ENCODE measurements at regions not wholly inside any gene's neighbourhood (a gene's known extent, or its start where the extent isn't known, plus 50 kb on each side); places are given as distances from the start of the nearest gene placed in this dataset.

DNA sequence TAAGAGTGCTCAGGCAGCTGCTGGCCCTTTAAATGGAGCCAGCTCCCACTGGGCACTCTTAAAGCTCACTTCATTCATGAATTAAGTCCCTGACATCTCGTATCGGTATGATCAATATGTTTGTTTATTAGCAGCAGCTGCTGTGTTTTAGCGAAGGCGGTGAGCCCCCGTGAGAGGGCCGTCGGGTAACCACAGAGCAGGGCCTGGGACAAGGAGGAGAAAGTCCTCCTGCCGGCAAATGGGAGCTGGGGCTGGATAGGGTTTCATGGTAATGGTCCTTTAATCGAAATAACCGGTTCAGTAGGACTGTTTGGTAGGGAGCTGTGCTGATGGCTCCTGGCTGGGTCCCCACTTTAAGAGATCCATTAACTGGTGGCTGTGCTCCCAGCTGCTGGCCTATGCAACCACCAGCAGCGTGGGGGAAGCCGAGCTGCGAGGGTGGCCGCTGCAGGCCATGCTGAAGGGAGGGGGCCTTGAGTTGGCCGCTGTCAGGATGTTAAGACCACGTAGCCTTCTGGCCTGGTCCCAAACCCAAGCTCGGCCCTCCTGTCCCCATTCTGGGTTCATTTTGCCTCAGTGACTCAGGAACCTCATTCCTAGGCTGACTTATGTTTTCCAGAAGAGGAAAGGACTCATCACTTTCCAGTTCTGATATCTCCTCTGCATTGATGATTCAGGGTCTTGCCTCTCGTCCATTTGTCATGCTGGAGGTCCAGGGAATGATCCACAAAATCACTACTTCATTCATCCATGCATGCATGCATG lies 67.6 kb upstream of the NTRK3 start:
- Histone ChIP-seq H3K4me1 (ENCODE audit: insufficient read depth, low read length, poor library complexity, severe bottlenecking) (peaks cover 7% of the 10 kb centered on the region), H3K4me2 (ENCODE audit: low read depth, low read length, poor library complexity, severe bottlenecking) (no peak overlapping the region), H3K36me3 (ENCODE audit: insufficient read depth, low read length) (no peaks in the 10 kb centered on the region), H3K27me3 (ENCODE audit: insufficient read depth, low read length, poor library complexity, severe bottlenecking) (no peaks in the 10 kb centered on the region), H4K20me1 (ENCODE audit: insufficient read depth, low read length, poor library complexity, severe bottlenecking) (no peaks in the 10 kb centered on the region), H3K9me3 (ENCODE audit: insufficient read depth, low read depth, low read length) (no peaks in the 10 kb centered on the region), H3K9me2 (replicated peaks; ENCODE audit: low read depth, low read length) (no peaks in the 10 kb centered on the region), H3K79me2 (ENCODE audit: insufficient read depth, low read length) (no peaks in the 10 kb centered on the region), H2AFZ (ENCODE audit: low read length) (no peak overlapping the region), H3K9ac (ENCODE audit: low read depth, low read length, poor library complexity, severe bottlenecking) (no peak overlapping the region), H3K4me3 (ENCODE audit: low read length, poor library complexity, severe bottlenecking) (no peak overlapping the region), H3F3A (ENCODE audit: low read depth) (no peaks in the 10 kb centered on the region)
- TF ChIP-seq EZH2phosphoT487 (IDR thresholded peaks at IDR 0.05; ENCODE audit: borderline replicate concordance) = no peak
- TF ChIP-seq, protein P1, sequence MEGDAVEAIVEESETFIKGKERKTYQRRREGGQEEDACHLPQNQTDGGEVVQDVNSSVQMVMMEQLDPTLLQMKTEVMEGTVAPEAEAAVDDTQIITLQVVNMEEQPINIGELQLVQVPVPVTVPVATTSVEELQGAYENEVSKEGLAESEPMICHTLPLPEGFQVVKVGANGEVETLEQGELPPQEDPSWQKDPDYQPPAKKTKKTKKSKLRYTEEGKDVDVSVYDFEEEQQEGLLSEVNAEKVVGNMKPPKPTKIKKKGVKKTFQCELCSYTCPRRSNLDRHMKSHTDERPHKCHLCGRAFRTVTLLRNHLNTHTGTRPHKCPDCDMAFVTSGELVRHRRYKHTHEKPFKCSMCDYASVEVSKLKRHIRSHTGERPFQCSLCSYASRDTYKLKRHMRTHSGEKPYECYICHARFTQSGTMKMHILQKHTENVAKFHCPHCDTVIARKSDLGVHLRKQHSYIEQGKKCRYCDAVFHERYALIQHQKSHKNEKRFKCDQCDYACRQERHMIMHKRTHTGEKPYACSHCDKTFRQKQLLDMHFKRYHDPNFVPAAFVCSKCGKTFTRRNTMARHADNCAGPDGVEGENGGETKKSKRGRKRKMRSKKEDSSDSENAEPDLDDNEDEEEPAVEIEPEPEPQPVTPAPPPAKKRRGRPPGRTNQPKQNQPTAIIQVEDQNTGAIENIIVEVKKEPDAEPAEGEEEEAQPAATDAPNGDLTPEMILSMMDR (conservative IDR thresholded peaks at IDR 0.05; ENCODE audit: low read length) = no peak

DNA sequence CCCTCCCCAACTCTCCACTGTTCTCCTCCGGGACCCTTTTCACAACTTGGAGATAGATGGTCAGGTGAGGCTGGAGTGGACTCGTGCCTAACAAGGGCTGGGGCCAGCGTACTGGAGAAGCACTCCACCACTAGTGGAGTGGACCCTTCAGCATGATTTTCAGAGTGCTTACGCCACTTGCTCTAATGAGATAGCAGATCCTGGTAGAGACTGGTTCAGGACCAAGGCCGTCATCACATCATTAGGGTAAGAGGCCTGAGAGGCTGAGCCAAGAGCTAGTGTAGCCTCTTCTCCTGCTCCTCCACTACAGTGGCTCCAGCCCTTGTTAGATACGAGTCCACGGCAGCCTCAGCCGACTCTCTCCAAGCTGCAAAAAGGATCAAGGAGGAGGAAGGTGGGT lies 66.9 kb upstream of the NTRK3 start:
- Histone ChIP-seq H2AFZ (ENCODE audit: low read length) (no peak overlapping the region), H4K20me1 (ENCODE audit: insufficient read depth, low read length, poor library complexity, severe bottlenecking) (no peaks in the 10 kb centered on the region), H3K79me2 (ENCODE audit: insufficient read depth, low read length) (no peaks in the 10 kb centered on the region), H3K4me1 (ENCODE audit: insufficient read depth, low read length, poor library complexity, severe bottlenecking) (peaks cover 7% of the 10 kb centered on the region), H3K9me3 (ENCODE audit: insufficient read depth, low read depth, low read length) (no peaks in the 10 kb centered on the region), H3K9ac (ENCODE audit: low read depth, low read length, poor library complexity, severe bottlenecking) (no peak overlapping the region), H3K4me2 (ENCODE audit: low read depth, low read length, poor library complexity, severe bottlenecking) (no peak overlapping the region), H3K9me2 (replicated peaks; ENCODE audit: low read depth, low read length) (no peaks in the 10 kb centered on the region), H3K4me3 (ENCODE audit: low read length, poor library complexity, severe bottlenecking) (no peak overlapping the region), H3F3A (ENCODE audit: low read depth) (no peaks in the 10 kb centered on the region), H3K27me3 (ENCODE audit: insufficient read depth, low read length, poor library complexity, severe bottlenecking) (no peaks in the 10 kb centered on the region), H3K36me3 (ENCODE audit: insufficient read depth, low read length) (no peaks in the 10 kb centered on the region)
- no peak for TF ChIP-seq EZH2phosphoT487 (IDR thresholded peaks at IDR 0.05; ENCODE audit: borderline replicate concordance)
- TF ChIP-seq, protein P1 (conservative IDR thresholded peaks at IDR 0.05; ENCODE audit: low read length) = no peak

DNA sequence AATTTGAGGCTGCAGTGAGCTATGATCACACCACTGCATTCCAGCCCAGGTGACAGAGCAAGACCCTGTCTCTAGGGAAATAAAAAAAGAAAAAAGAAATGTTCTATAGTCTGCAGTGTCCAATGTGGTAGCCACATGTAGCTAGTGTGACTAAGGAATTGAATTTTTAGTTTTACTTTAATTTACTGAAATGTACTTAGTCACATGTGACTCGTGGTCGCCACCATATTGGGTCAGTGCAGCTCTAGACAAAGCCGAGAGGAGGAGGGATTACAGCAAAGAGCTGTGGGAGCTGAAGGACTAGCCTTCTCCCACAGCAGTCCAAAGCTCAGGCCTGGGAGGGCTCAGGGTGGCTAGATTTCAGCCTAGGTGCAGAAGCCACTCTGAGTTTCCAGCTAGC lies 65.9 kb upstream of the NTRK3 start:
- TF ChIP-seq, protein P1 (conservative IDR thresholded peaks at IDR 0.05; ENCODE audit: low read length) = no peak
- TF ChIP-seq EZH2phosphoT487 (IDR thresholded peaks at IDR 0.05; ENCODE audit: borderline replicate concordance) = no peak

More for the DNA sequence above, 65.9 kb upstream of the NTRK3 start:
- H3K36me3 ChIP-seq (ENCODE audit: insufficient read depth, low read length) = no peaks in the 10 kb centered on the region
- H3K9me2 ChIP-seq (replicated peaks; ENCODE audit: low read depth, low read length) = no peaks in the 10 kb centered on the region
- H3F3A ChIP-seq (ENCODE audit: low read depth) = no peaks in the 10 kb centered on the region
- H3K27me3 ChIP-seq (ENCODE audit: insufficient read depth, low read length, poor library complexity, severe bottlenecking) = no peaks in the 10 kb centered on the region
- no peak overlapping the region for H2AFZ ChIP-seq (ENCODE audit: low read length)
- no peaks in the 10 kb centered on the region for H3K79me2 ChIP-seq (ENCODE audit: insufficient read depth, low read length)
- no peak overlapping the region for H3K4me3 ChIP-seq (ENCODE audit: low read length, poor library complexity, severe bottlenecking)
- no peak overlapping the region for H3K9ac ChIP-seq (ENCODE audit: low read depth, low read length, poor library complexity, severe bottlenecking)
- H4K20me1 ChIP-seq (ENCODE audit: insufficient read depth, low read length, poor library complexity, severe bottlenecking) = no peaks in the 10 kb centered on the region
- no peaks in the 10 kb centered on the region for H3K9me3 ChIP-seq (ENCODE audit: insufficient read depth, low read depth, low read length)
- peaks cover 7% of the 10 kb centered on the region for H3K4me1 ChIP-seq (ENCODE audit: insufficient read depth, low read length, poor library complexity, severe bottlenecking)
- H3K4me2 ChIP-seq (ENCODE audit: low read depth, low read length, poor library complexity, severe bottlenecking) = no peak overlapping the region

Measured in Loucy (cell line).